ENCODE measurements at regions not wholly inside any gene's neighbourhood (a gene's known extent, or its start where the extent isn't known, plus 50 kb on each side); places are given as distances from the start of the nearest gene placed in this dataset.

DNA sequence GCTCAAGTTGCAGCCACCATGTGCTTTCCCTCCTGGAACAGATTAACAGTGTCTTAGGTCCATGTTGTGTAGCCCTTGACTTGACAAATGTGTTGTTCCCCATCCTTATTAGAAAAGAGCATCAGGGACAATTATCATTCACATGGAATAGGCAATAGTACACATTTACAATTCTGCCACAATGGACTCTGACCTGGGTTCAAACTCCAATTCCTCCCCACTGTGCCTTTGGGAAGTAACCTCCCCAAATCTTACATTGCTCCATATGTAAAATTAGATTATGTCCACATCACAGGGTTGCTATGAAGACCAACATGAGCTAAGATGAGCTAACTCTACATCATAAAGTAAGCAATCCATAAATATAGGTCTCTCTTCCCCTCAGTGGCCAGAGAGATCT, 193.8 kb downstream of the NRP2 start:
- dilution Hi-C loops (cut with MboI; ENCODE audit: extremely low pct_ligation_motif_present, low sequenced_read_pairs): no loop called here
- H3K9me3 ChIP-seq (ENCODE audit: control insufficient read depth, low read depth, low read length): no peaks in the 10 kb centered on the region
- no peaks in the 10 kb centered on the region for H3K4me1 ChIP-seq (ENCODE audit: control insufficient read depth, extremely low read depth, insufficient read depth, low read length)
- no peak overlapping the region for H3K4me2 ChIP-seq (ENCODE audit: control insufficient read depth, extremely low read depth, insufficient read depth, low read depth, low read length)
- no peak overlapping the region for H3K9ac ChIP-seq (ENCODE audit: control insufficient read depth, extremely low read depth, insufficient read depth, low read length)
- H3K36me3 ChIP-seq (ENCODE audit: control insufficient read depth in 2 of 2, extremely low read depth in 1 of 2, insufficient read depth in 2 of 2, low read length in 2 of 2): no peaks in the 10 kb centered on the region
- no peak for TF ChIP-seq EZH2 (IDR thresholded peaks at IDR 0.05; ENCODE audit: low read length)
- TF ChIP-seq, protein P1, sequence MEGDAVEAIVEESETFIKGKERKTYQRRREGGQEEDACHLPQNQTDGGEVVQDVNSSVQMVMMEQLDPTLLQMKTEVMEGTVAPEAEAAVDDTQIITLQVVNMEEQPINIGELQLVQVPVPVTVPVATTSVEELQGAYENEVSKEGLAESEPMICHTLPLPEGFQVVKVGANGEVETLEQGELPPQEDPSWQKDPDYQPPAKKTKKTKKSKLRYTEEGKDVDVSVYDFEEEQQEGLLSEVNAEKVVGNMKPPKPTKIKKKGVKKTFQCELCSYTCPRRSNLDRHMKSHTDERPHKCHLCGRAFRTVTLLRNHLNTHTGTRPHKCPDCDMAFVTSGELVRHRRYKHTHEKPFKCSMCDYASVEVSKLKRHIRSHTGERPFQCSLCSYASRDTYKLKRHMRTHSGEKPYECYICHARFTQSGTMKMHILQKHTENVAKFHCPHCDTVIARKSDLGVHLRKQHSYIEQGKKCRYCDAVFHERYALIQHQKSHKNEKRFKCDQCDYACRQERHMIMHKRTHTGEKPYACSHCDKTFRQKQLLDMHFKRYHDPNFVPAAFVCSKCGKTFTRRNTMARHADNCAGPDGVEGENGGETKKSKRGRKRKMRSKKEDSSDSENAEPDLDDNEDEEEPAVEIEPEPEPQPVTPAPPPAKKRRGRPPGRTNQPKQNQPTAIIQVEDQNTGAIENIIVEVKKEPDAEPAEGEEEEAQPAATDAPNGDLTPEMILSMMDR (optimal IDR thresholded peaks at IDR 0.05 in 1 of 3, IDR thresholded peaks at IDR 0.05 in 1 of 3, conservative IDR thresholded peaks at IDR 0.05 in 1 of 3; ENCODE audit: extremely low read depth in 1 of 3, insufficient read depth in 2 of 3, low read length in 3 of 3): no peak
- H3K27me3 ChIP-seq (ENCODE audit: control insufficient read depth, extremely low read depth, insufficient read depth, low read length): no peaks in the 10 kb centered on the region
- H3K4me3 ChIP-seq (ENCODE audit: control insufficient read depth in 2 of 3, extremely low read depth in 1 of 3, insufficient read depth in 2 of 3, low read depth in 1 of 3, low read length in 3 of 3): no peak overlapping the region
- no peaks in the 10 kb centered on the region for H4K20me1 ChIP-seq (ENCODE audit: control insufficient read depth, extremely low read depth, insufficient read depth, low read length)
- no peaks in the 10 kb centered on the region for H3K9me1 ChIP-seq (ENCODE audit: control insufficient read depth, extremely low read depth, insufficient read depth, low read length)
- no peak for DNase-seq (ENCODE audit: low read depth, low spot score)
- no peak overlapping the region for H2AFZ ChIP-seq (ENCODE audit: control insufficient read depth, low read length)
- H3K79me2 ChIP-seq (ENCODE audit: control insufficient read depth, insufficient read depth, low read length): no peaks in the 10 kb centered on the region
- no peak for FAIRE-seq
- no peak overlapping the region for H3K27ac ChIP-seq (ENCODE audit: control insufficient read depth, insufficient read depth, low read length)

DNA sequence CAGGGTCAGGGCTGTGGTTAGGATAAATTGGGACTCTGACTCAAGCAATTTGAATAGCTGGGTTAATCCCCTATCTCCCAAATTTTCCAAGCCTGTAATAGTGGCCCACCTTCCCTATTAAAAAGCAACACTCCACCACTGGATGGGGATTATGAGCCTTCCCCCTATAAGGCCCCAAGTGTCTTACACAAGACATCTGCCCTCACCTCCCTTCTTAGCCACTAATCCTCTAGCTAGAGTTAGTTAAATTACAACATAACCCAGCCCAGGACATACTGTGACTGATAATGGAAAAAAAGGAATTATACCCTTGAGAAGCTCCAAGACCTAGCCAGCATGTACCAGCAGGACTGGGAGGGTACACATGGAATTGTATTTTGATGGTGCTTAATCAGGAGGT, 190.4 kb downstream of the NRP2 start:
- dilution Hi-C loops (cut with MboI; ENCODE audit: extremely low pct_ligation_motif_present, low sequenced_read_pairs): no loop called here
- Histone ChIP-seq H3K4me2 (ENCODE audit: control insufficient read depth, extremely low read depth, insufficient read depth, low read depth, low read length) (no peak overlapping the region), H3K9me1 (ENCODE audit: control insufficient read depth, extremely low read depth, insufficient read depth, low read length) (no peaks in the 10 kb centered on the region), H3K27ac (ENCODE audit: control insufficient read depth, insufficient read depth, low read length) (no peak overlapping the region), H2AFZ (ENCODE audit: control insufficient read depth, low read length) (no peak overlapping the region), H3K9me3 (ENCODE audit: control insufficient read depth, low read depth, low read length) (no peaks in the 10 kb centered on the region), H3K9ac (ENCODE audit: control insufficient read depth, extremely low read depth, insufficient read depth, low read length) (no peak overlapping the region), H4K20me1 (ENCODE audit: control insufficient read depth, extremely low read depth, insufficient read depth, low read length) (no peaks in the 10 kb centered on the region), H3K4me3 (ENCODE audit: control insufficient read depth in 2 of 3, extremely low read depth in 1 of 3, insufficient read depth in 2 of 3, low read depth in 1 of 3, low read length in 3 of 3) (no peak overlapping the region), H3K79me2 (ENCODE audit: control insufficient read depth, insufficient read depth, low read length) (no peaks in the 10 kb centered on the region), H3K27me3 (ENCODE audit: control insufficient read depth, extremely low read depth, insufficient read depth, low read length) (no peaks in the 10 kb centered on the region), H3K4me1 (ENCODE audit: control insufficient read depth, extremely low read depth, insufficient read depth, low read length) (peaks cover 7% of the 10 kb centered on the region), H3K36me3 (ENCODE audit: control insufficient read depth in 2 of 2, extremely low read depth in 1 of 2, insufficient read depth in 2 of 2, low read length in 2 of 2) (no peaks in the 10 kb centered on the region)
- FAIRE-seq (no peak), DNase-seq (ENCODE audit: low read depth, low spot score) (no peak)
- TF ChIP-seq, protein P1 (optimal IDR thresholded peaks at IDR 0.05 in 1 of 3, IDR thresholded peaks at IDR 0.05 in 1 of 3, conservative IDR thresholded peaks at IDR 0.05 in 1 of 3; ENCODE audit: extremely low read depth in 1 of 3, insufficient read depth in 2 of 3, low read length in 3 of 3): no peak
- TF ChIP-seq EZH2 (IDR thresholded peaks at IDR 0.05; ENCODE audit: low read length): no peak

Measured in keratinocyte (primary cell).